HG03571 (cell line): ENCODE measurements at regions not wholly inside any gene's neighbourhood (a gene's known extent, or its start where the extent isn't known, plus 50 kb on each side); places are given as distances from the start of the nearest gene placed in this dataset.

Experiments
- ATAC-seq: cut with Tn5 transposase; IDR thresholded peaks from one replicate; pipeline ENCODE4 v1.9.1; 2021; ENCODE audit not compliant: unreplicated experiment

DNA sequence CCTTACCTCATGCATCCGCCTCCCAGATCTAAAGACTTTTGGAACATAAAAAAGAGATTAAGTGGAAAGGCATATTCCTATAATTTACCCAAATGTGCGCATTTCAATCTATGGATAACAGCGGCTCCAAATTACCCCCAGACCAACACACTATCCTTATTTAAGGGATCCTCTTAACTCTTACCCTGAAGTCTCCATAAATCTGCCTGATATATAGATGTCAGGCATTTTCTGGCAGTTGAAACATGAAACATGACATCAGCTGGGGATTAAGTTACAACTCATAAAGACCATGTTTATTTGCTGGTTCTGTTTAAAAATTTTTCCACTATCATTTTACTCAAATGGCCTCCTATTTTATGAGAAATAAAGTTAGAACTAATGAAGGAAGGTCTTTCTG is 478.5 kb upstream of the SALL1 start:
- no peak for ATAC-seq

DNA sequence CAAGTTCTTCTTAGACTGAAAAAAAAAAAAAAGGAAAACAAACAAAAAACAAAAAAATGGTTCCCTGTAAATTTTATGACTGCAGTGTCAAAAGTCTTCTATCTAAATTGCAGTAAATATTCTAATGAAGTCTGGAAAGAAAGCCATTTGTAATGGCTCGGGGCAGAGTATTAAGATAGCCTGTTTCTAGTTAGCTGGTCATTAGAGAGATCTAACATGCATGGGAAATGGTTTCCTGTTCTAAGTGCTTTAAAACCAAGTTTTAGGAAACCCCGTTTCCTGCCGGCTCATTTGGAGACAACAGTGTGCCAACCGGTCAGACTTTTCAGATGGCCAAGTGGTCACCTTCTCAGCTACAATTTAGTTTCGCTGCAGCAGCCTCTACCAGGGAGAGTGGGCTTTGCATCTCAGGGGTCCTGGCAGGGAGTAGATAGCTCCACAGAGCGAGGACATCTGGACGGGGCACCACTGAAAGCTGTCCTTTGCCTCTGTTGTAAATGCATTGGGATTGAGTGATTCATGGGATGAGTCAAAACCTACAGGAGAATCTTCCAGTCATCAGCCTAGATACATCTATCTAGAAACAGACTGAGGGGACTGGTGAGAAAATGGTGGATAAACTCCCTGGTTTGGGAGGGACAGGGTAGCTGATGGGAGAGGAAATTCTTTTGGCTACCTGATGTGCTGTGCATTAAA is 473.2 kb upstream of the SALL1 start:
- ATAC-seq, result no peak

DNA sequence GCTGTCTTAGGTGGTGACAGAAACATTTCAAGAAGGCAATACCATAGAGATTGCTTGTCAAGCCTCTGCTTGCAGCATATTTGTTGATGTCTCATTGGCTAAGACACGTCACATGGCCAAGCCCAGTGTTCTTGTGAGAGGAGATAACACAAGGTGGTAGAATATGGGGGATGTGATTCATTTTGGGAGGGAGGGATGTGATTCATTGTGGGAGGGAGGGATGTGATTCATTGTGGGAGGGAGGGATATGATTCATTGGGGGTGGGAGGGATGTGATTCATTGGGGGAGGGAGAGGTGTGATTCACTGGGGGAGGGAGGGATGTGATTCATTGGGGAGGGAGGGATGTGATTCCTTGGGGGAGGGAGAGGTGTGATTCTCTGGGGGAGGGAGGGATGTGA is 470.5 kb upstream of the SALL1 start:
- ATAC-seq, result no peak

DNA sequence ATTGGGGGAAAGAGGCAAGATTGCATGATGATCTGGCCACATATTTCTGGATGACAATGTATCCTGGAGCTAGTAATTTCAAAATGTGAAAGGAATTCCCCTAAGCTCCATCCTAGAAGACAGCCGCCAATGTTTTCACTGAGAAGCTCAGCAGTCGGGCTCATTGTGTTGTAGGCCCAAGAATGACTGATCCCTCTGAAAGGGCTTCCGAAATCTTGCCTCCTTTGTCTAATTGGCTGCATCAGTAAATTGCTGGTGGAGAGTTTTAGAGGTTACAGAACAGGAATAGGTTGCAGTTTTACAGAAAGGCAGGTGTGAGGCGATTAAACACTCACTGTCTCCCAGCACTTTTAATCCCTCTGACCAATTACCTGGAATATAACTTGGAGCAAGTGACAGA is 464.1 kb upstream of the SALL1 start:
- ATAC-seq, result no peak

DNA sequence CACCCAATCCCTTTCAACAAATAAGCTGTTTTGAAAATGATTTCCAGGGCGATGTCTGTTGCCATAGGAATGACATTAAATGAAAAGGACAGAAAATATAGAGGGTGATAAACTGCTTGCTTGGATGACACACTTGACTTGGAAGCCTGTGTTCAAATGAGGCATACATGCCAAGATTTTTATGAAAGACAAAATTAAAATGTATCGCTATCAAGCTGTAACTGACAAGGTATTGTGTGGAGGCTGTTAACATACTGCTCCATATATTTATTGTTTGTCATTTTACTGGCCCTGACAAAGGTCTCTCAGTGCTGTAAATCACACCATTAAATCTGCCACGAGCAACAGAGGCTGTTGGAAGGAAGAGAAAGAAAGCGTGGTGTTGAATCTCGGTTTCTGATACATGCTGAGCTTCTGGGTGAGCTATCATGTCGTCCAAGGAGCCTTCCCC is 456.2 kb upstream of the SALL1 start:
- no peak for ATAC-seq

DNA sequence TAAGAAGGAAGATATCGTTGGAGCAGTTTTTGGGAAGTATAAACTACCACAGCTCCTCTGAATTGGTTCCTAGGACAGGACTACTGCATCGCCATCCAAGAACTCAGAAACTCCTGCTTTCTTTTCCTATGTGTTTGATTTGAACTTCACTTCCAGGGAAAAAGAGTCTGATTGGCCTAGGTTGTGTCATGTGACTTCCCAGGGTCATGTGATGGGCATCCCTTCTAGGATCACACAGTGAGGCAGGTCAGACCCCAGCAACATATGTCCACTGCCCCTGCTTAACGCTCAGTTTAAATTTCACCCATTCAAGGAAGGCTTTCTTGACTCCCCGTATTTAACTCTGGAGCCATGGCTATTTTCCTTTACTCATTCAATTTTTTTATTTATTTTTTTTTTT is 445.2 kb upstream of the SALL1 start:
- ATAC-seq, result no peak

DNA sequence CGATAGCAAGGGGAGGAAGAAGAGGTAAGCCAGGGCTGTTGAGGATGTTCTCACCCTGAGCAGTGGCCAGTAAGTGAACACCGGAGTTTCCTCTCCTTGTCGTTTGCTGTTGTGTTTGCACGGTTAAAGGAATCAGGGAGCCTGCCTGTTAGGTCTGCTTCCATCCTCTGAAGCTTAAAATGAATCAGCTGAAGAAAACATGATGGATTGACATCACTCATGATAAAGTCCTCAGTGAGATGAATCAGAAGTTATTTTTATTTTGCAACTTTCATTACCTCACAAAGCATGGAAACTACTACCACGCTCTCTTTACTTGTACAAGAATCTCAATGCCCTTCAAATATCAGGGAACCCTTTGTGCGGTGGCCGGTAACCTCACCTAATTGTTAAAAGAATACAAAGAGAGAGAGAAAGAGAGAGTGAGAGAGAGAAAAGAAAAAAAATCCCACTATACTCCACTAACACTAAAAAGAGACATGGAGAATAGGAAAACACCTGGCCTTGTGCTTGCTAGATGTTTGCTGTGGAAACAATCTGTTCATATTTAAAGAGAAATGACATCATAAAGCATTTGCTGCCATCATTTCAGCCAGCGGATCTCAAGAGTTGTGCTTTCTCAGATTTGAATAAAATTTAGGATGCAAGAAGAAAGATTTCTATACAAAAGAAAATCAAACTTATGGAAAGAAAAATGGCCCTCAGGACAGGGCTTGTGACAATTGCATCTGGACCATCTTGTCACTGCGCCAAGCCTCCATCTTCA is 441.6 kb upstream of the SALL1 start:
- ATAC-seq, result no peak

DNA sequence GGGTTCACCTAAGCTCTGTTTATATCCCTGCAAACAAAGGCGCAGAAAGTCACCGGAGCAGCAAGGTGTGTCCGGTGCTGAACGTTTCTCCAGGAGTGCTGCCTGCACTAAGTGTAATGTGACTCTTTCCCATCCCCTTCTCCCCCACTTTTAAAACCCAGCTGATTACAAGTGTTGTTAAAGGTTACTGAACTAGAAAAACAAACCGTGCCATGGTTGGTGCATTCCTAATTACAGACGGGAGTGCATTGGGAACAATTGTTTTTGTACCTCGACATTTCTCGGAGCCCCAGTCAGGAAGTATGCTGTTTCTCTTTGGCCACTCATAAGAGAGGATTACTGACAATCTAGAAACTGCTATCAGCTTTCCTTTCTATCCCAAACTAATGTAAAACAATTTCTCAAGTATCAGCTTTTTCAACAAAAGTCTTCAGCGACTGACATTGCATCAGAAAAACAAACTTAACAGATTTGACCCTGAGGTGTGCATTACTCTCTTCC is 441.0 kb upstream of the SALL1 start:
- no peak for ATAC-seq

DNA sequence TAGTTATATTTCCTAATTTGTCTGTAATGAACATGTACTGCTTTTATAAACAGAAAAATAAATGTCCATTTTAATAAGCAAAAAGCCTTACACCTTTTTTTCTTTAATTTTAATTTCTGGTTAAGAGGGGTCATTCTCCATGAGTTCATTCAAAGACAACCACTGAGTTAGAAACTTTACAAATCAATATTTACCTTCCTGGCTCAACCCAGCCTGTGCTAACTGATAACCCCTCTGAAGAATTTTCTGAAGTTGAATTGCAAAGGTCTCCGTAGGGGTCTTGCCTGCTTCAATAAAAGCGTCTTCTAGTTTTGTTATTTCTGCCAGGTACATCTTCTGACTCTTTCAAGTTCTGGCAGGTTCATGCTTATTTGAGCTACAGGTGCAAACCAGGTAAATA is 440.4 kb upstream of the SALL1 start:
- ATAC-seq, result no peak

DNA sequence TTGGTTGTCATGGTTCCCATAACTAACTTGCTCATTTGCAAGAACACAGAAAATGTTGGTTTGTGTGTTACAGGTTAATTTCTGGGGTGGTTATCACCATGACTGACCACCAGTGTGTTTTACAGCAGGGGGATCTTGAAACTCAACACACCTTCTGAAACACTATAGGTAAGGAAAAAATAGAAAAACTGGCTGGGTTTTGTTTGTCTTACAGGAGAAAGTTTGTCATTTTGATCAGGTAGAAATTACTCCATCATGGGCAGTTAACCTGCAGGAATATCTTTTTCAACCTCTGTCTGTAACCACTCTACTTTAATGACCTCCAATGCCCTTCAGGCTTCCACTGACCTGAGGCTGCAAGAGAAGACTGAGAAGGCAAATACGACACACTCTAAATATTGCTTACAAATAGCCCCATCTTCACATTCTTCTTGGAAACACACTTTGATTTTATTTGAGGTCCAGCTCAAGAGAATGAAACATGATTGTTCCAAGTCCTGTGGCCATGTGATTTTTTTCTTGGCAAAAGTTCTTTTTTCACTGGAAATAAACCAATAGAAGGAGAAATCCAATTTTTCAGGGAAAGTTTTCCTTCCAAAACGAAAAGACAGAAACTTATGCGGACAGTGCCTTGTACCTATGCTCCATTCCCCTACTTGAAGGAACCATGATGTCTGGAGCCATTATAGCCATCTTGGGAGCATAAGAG is 428.7 kb upstream of the SALL1 start:
- ATAC-seq, result no peak

DNA sequence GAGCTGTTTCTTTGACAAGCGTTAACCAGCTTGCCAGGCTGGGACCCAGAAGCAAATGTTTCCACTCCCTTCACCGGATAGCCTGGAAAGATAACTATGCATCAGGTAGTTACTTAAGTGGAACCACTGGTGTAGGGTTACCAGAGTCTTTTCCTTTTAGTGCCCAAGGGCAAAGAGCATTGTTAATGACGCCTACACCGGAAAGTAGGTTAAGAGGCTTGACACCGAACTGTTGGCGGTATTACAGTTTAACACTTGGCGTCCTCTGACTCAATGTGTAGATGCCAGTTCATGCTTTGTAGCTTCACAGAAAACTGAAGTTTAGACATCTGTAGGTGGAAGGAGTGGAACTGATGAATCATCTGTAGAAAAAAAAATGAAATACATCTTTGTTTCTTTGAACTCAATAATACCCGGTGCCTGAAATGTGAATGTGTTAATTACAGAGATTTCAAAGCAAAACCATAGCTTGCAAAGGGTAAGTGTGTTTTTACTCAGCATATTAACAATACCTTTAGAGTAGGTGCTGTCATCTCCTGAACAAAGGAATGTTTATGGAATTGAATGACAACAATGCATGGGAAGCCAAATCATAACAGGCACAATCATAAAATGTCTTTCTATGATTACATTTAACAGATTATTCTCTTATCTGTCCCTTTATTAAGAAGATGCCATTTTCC is 426.7 kb upstream of the SALL1 start:
- ATAC-seq, result no peak

DNA sequence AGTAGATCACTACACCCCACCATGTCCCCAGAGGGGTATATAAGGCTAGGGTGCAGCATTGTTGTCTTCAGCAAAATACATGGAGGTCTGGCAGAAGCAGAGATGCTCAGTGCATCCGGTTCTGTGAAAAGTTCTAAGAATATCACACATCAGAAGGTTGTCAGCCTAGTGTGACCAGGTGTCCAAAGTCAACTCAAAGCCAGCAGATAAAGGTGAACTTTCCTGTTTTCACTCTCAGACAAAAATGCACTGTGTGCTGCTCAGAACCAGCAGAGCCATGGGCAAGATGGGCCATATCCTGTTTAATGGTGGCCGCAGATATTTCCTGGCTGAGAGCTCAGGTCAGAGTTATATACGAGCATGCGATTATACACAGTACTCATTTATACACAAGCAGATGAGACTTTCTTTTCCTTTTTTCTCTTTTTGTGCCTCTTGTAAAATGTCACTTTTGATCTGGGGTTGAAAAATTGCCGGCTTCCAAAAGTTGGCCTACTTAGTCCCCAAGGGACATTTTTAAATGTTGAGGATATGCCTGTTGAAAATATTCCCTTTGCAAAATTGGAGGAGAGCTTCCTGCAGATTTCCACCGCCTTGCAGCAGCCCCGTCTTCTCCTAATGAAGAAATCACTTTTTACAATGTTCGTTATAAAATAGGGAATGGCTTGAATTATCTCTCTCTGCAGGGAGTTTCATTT is 425.6 kb upstream of the SALL1 start:
- no peak for ATAC-seq

DNA sequence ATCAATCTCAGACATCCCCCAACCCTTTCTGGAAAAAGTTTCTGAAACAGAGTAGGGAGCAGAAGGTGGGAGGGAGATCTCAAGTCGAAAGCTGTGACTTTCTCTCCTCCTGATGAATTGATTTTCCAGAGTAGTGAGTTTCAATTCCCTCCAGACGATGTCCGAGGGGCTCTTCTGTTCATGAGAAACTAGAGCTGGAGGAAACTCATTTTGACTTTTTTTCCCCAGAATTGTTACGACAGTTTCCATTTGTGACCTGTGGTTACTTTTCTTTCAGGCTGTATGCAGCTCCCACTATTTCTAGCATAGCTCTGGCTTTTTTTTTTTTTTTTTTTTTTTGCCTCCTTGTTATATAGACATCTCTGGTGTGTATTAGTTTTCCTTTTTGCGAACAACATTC is 422.1 kb upstream of the SALL1 start:
- no peak for ATAC-seq

DNA sequence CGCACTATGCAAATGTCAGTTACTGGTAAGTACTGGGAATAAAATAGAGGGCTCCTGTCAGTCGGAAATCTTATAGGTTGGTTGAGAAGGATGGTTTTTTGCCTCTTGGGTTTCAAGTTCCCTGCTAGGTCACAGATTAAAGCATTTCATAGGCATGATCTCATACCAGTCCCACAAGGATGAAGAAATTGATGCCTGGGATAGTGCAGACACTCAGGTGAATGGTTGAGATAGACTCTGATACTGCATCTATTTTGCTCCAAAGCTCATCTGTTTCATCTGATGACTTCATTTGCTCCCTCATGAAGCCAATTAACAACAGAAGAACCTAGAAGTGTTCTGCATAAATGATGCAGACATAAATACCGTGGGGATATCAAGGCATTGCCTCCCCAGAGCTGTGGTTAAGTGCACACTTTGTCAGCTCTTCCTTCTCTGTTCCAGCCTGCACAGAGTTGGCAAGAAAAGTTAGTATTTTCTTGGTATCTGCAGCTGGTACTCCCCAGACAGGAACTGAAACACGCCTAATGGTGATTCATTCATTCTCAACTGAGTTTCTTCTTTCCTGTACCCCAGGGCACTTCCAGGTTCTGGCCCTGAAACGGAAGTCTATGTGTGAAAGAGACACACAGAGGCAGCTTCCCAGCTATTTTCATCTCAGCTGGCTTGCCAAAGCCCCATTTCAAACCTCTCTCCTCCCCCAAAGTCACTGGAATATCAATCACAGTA is 418.3 kb upstream of the SALL1 start:
- ATAC-seq, result peak; percentile 65

DNA sequence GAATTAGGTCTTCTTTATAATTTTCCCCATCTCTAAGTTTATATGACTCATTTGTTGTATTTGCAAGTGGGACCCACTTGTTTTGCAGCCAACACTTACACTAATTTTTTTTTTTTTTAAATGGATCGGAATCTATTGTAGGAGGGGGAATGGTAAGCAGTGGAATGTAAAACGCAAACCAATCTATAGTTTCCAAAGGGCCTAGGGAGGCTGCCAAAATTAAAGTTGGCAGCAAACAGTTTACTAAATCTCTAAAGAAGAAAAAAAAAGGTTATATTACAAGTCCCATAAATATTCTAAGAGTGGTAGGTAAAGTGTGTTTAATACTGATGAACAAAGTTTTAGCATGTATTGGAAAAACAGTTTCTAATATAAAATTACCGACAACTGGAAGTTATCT is 416.8 kb upstream of the SALL1 start:
- ATAC-seq, result no peak

DNA sequence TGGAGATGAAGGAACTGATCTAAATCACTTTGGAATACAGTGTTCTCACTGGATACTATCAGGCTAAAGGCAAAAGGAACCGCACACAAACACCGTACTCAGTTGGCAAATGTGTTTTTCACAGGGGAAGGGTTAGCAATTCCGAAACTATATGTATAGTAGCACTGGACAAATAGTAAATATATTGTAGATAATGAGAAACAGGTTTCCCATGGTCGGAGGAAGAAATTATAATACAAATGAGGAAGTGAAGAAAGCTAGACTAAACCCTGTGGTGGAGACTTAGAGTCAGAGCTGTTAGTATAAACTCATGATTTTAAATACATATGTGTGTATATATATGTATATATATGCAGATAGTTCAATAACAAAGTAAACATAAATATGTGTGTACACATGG is 414.1 kb upstream of the SALL1 start:
- ATAC-seq, result peak; percentile 71

DNA sequence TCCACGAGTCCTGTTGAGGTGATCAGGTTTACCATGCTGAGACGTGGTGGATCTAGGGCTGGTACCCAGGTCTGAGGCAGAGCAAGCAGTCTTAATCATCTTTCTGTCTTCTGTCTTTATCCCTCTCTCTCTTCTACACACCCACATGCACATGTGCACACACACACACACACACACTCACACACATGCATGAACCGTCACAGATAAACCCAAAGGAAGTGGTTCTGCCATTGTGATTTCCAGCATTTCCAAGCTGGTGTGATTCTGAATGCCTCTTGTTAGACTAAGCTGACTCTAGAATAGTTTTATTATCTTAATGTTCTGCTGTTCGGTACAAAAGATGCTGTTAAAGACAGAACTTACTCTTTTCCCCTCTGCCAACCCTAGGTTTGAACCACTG is 411.8 kb upstream of the SALL1 start:
- no peak for ATAC-seq

DNA sequence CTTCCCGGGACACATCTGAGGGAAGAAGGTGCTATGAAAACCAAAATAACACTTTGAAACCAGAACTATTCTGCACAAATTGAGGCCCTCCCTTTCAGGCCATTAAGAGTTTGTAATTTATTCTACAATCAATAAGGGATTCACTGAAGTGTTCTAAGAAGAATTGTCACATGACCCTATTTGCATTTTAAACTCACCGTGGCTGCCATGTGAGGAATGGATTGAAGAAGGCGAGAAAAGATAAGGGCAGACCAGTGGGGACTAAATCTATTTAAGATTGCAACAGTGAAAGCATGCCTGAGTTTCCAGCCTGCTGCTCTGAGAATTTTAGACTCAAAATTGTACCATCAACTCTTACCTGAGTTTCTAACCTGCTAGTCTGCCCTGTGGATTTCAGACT is 408.8 kb upstream of the SALL1 start:
- no peak for ATAC-seq

DNA sequence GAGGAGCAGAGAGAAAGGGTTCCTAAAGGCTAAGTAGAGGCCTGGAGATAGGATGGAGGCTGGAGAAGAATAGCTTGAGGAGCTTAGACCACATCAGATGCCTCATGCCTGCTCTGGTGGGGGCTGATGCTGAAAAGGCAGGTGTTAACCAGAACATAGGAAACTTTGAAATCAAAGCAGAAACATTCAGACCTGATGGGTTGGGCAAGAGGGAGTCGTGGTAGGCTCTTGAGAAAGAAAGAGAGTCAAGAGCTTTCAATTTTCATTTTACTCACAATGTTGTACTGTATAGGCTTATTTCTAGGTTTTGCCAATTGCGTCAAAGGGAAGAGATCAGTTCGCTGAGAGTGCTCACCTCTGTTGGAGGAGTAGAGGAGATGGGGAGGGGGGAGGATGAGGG is 406.6 kb upstream of the SALL1 start:
- no peak for ATAC-seq

DNA sequence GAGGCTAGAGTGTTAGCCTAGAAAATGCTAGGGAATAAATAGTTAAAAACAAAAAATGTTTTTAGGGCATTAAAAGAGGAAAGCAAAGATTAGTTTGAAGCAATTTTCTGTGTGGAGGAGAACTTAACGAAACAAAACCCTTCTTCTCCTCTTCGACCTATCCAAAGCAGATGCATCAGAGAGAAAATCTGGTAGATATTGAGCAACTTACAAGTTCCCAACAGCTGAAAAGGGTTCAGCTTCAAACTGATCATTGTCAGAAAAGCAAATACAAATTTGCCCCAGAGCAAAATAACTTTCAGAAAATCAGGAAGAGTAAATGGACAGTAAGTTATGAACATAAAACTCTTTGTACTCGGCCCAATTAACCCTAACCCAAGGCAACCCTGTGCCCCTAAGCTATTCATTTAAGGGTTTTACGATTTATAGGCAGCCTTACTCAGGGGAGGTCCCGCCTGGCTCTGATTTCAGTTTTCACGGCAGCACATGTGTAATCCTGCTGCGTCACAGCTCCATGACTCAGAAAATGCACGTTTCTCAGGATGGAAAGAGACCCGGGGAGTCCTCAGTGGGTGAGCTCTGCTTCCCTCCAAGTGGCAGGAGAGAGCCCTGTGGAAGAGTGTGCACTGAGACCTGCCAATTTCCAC is 405.7 kb upstream of the SALL1 start:
- ATAC-seq, result no peak
